GM23248 (cell line): ENCODE measurements at regions not wholly inside any gene's neighbourhood (a gene's known extent, or its start where the extent isn't known, plus 50 kb on each side); places are given as distances from the start of the nearest gene placed in this dataset.

ENCODE experiments used
- EZH2 ChIP-seq: fragments of 200-600 bp; sonication (generic); IDR thresholded peaks from 2 replicates; pipeline ENCODE4 v1.6.1; 2018; ENCODE audit warnings: antibody characterized with exemption, mild to moderate bottlenecking; ENCODE audit not compliant: insufficient read depth, poor library complexity, severe bottlenecking
- EZH2phosphoT487 ChIP-seq: fragments of 200-600 bp; sonication (generic); IDR thresholded peaks from 2 replicates; pipeline ENCODE4 v1.6.1; 2018; ENCODE audit warnings: antibody characterized with exemption, moderate library complexity, mild to moderate bottlenecking, low read depth; ENCODE audit not compliant: insufficient read depth

- TF ChIP-seq EZH2phosphoT487 (no peak), EZH2 (no peak)
These were observed 598.8 kb upstream of the FRG1 start for GRCh38 chr4:189341881-189342280.
